ENCODE measurements at regions not wholly inside any gene's neighbourhood (a gene's known extent, or its start where the extent isn't known, plus 50 kb on each side); places are given as distances from the start of the nearest gene placed in this dataset.
"Not testable (repeated sequence)": the region's sequence is repeated elsewhere in the genome, so short reads cannot be mapped to it uniquely, and the experiment has no call there.

DNA sequence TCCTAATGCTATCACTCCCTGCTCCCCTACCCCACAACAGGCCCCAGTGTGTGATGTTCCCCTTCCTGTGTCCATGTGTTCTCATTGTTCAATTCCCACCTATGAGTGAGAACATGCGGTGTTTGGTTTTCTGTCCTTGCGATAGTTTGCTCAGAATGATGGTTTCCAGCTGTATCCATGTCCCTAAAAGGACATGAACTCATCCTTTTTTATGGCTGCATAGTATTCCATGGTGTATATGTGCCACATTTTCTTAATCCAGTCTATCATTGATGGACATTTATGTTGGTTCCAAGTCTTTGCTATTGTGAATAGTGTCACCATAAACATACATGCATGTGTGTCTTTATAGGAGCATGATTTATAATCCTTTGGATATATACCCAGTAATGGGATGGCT is 80.4 kb upstream of the B3GAT1 start:
- not testable (repeated sequence) for DNase-seq (ENCODE audit: low read depth)

DNA sequence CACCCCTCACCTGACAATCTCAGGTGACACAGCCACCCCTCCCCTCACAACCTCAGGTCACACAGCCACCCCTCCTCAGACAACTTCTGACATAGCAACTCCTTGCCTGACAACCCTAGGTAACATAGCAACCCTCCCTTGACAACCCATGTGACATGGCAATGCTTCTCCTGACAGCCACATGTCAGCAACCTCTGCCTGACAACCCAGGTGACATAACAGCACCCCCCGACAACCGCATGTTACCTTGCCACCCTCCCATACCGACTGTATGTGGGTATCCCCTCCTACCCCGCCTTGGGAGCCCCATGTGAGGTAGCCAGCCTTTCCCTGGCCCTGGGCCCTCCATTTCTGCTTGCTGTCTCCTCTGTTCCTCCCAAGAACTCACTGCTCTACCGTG is 77.7 kb upstream of the B3GAT1 start:
- DNase-seq (ENCODE audit: low read depth): no peak

DNA sequence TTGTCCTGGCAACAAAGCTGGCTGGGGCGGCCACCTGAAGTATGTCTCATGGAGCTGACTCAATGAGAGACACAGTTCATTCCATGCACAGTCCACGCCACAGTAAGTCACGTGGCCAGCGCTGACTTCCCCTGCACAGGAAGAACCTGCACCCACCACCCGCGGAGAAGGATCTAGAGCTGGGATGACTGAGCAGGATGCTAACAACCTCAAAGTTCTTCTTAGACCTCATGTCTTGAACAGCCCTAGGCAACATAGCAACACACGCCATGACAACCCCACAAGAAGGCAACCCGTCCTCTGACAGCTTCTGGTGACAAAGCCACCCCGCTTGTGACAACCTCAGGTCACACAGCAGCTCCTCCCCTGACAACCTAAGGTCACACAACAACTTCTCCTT is 76.9 kb upstream of the B3GAT1 start:
- no peak for DNase-seq (ENCODE audit: low read depth)

DNA sequence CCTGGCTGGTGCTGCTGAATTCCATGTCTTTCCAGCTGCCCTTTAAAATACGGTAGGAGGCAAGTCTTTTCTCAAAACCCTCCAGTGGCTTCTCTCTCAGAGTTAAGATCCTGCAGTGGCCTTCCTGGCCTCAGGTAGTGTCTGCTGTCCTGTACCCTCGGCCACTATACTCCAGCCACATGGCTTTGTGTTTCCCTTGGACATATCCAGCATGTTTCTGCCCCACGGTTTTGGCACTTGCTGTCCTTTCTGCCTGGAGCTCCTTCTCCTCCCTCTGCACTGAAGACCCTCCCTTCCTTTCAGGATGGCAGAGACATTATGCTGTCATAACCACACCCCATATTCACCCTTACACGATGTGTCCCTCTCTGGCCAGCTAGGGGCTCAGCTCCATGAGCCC is 76.5 kb upstream of the B3GAT1 start:
- DNase-seq (ENCODE audit: low read depth): no peak

DNA sequence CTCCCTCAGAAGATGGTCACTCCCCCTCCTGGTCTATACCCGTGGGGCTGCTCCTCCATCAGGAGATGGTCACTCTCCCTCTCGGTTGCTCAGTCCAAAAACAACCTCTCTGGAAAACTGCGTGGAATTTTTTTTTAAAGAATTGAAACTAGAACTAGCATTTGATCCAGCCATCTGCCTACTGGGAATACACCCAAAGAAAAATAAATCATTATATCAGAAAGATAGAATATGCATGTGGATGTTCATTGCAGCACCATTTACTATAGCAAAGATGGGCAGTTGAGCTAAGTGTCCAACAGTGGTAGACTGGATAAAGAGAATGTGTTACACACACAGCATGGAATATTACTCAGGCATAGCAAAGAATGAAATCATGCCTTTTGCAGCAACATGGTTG is 75.7 kb upstream of the B3GAT1 start:
- DNase-seq (ENCODE audit: low read depth): no peak

DNA sequence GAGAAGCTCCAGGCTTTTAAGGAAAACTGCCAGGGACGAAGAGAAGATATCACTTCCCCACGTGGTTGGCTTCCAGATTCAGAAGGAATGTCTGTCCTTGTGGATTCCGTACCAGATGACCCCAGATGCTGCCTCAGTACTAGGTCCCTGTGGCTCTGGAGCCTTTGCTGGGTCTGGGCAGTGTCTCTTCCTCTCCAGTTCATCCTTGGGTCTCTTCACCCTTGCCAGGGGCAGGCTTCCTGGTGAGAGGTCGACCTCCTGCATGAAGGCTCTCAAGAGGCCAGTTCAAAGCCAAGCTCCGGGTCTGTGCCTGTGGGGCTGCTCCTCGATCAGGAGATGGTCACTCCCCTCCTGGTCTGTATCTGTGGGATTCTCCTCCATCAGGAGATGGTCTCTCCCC is 74.7 kb upstream of the B3GAT1 start:
- DNase-seq (ENCODE audit: low read depth): no peak

DNA sequence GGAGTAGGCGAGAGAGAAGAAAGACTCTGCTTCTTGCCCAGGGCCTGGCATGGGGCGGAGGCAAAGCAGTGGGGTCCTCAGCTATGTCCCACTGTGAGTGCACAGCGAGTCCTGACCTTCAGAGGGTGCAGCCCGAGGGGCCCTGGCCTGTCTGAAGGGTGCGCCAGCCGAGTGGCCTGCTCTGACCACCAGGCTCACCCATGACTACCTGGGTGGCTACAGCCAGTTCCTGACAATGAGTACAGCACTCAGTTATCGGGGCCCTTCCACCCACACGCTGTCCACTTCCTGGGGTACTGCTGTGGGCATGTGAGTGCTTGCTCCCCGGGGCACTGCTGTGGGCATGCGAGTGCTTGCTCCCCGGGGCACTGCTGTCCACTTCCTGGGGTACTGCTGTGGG is 74.1 kb upstream of the B3GAT1 start:
- DNase-seq (ENCODE audit: low read depth): no peak

DNA sequence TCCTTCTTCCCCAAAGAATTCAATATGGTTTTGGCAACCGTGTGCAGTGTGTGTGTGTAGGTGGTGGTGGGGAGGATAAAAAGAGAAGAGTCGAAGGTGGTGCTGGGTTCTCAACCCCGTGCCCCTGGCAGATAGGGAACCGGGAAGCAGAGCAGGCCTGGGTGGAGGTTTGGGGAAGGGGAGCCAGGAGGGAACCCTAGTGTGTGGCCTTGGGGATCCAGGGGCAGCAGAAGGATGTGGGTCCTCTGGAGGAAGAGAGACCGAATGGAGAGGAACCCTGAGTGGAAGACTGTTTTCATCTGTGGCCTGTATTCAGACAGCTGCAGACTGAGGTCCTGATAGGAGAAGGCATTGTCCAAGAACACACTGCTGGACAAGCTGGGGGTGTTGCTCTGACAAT is 73.3 kb upstream of the B3GAT1 start:
- no peak for DNase-seq (ENCODE audit: low read depth)

DNA sequence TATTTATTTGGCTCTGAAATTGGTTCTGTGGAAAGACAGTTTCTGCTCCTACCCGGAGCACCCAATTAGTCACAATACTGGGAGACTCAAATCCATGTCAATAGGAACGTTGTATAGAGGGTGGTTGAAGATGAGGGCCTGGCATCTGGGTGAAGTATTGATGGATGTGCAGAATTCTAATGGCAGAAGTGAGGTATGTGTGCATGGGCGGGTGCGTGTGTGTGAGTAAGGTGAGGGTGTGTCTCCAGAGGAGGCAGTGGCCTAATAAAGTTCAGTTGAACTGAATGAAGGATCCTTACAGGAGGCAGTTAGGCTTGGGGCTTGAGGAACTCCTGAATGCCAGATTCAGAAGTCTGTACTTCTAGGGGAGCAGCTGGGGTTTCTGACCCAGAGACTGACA is 71.8 kb upstream of the B3GAT1 start:
- no peak for DNase-seq (ENCODE audit: low read depth)

DNA sequence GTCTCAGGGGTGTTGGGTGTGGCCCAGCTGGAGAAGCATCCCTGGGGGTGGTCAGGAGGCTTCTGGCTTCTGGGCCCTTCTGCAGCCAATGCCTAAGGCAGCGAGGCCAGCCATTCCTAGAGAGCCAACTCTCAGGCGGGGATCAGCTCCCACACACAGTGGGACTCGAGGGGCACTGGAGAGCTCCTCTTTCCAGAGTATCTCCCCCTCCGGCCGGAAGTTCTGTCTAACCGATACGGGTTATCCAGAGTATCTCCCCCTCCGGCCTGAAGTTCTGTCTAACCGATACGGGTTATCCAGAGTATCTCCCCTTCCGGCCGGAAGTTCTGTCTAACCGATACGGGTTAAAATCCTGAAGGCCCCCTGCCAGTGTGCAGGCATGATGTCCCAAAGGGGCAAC is 71.2 kb upstream of the B3GAT1 start:
- no peak for DNase-seq (ENCODE audit: low read depth)

DNA sequence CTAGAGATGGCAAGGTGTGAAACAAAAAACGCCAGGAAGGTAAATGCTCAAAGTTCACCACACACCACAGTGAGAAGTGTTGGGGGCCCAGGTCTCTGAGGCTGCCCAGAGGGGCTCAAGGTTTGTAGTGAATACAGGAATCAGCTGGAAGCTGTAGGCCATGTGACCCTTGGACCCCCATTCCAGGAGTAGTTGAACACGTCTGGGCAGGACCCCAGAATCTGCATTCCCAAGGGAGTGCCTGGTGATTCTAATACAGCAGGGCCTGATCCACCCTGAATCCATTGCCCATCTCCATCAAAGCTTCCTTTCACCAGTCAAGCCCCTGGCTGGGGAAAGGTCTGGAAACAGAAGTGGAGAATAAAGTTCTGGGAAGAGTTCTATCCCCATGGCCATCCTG is 70.8 kb upstream of the B3GAT1 start:
- DNase-seq (ENCODE audit: low read depth): no peak

DNA sequence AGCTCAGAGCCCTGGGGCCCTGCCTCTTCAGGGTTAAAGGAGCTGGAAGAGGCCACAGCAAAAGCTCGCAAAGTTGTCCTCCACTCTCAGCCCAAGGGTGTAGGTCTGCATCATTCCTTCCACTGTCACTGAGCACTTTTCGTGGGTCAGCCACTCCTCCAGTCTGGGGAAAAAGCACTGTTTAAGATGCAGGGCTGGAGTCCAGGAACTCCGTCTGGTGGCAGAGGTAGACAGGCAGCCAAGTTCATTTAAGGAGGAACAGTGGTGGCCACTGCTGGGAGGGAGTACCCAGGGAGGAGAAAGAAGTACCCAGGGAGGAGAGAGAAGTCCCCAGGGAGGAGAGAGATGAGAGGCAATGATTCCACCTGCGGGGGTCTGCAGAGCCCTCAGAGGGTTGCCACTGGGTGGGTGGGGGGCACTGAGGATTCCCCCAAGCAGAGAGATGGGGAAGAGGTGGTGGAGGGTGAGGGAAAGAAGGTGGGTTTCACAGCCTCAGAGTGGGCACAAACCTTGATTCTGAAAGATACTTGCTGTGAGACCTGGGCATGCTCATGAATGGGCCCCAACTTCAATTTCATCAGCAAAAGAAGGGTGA is 70.0 kb upstream of the B3GAT1 start:
- no peak for DNase-seq (ENCODE audit: low read depth)

DNA sequence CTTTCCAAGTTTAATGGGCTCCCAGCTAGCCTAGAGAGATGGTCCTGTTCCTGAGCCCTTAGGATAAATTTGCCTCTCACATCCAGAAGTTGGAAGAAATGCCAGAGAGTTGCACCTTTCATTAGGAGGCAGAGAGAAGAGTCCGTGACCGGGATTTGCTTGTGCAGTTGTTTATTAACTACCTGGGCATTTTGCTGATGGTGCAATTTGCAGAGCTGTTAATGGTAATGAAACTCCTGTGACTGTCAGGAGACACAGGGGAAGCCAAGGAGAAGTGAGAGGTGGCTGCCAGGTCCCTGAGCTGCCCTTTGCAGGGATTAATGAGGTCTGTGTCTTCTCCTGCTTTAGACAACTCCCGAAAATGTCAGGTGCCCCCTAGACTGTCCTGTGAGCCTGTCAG is 69.1 kb upstream of the B3GAT1 start:
- no peak for DNase-seq (ENCODE audit: low read depth)

DNA sequence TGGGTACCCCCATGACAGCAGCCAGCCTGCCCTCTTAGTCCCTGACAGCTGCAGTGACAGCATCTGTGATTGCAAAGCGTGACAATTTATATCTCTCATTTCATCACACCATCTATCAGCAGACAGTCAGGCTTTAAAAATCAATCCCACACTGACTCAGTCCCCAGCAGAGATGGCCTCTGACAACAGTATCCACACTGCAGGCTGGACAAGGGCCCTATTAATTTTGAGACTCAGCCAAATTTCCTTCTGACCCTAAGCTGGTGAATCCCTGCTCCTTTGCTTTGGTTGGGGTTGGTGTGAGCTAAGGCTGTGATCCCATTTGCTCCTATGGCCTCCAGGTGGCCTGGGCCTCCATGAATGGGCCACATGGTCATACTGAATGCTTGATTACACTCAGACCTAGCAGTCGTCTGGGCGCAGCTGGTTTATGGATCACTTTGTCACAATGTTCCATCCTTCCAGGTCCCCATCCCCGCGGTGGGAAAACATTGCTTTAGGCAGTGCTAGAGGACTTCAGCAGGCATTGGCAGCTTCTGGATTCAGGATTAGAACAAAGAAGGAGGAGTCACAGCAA is 68.2 kb upstream of the B3GAT1 start:
- no peak for DNase-seq (ENCODE audit: low read depth)

DNA sequence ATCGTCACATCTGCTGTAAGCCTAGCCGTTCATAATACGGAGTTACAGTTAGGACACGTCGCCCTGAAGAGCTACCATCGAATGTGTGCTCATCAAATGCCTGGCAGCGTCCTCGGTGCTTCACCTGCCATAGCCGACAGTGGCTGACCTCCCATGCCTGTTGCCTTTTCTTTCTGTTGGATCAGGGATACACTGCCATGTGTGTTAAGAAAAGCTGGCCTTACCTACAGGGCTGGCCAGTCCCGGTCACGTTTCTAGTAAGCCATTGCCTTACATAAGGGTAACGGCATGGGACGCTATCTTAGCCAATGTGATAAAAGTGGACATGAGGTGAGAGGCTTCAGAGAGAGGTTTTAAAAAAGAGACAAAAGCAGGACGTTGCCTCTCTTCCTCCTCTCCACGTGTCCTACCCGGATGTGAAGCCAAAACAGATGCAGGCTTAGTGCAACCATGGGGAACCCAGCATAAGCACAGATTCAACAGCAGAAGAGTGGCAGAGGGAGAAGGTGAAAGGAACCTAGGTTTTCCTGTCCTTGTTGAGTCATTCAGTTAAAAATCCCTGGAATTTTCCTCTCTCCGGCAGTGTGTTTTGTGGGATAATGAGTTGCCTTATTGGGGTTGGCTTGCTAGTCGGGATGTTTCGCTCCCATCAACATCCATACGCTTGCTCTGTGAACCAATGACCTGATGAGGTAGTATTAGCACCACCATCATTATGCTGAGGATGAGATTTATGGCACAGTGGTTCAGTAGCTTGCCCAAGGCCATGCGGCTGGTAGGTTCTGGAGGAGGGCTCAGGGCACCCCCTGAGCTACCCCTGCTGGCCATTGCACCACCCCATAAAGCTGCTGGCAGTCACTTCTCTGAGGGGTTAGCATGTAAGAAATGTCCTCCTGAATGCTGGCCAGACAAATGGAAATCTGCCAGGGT is 67.4 kb upstream of the B3GAT1 start:
- DNase-seq (ENCODE audit: low read depth): no peak

DNA sequence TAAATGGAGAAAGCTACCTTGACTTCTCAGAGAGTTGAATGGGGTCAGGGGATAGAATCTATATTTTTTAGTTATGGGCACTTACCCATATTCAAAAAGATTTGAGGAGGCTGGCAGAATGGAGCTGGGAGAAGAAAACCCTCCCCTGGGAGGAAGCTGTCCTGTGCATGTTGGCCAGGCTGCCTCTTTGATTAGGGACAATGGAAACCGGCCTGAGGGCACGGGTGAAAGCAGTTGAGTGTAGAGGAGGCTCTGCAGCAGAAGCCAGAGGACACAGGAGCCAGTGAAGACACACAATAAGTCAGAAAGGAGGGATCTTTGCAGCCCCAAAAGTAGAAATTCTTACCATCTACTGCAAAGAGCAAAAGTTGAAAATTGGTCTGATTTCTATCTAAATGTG is 66.6 kb upstream of the B3GAT1 start:
- DNase-seq (ENCODE audit: low read depth): no peak

DNA sequence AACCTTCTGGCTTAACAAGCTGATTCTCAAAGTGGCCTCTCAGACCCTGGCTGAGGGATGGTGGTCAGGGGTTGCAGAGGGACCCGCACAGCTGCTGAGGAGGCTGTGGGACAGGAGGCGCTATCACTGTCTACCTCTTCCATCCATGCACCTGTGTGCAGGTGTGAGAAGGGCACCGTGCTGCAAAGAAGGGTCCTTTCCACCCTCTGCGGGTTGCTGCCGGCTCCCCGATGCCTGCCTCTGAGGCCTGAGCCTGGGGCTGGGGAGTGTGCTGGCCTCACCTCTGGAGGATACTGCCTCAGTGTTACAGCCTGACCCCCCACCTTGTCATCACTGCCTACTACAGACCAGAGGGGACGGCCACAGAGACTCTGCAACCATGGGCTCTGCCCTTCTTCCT is 66.1 kb upstream of the B3GAT1 start:
- DNase-seq (ENCODE audit: low read depth): no peak

DNA sequence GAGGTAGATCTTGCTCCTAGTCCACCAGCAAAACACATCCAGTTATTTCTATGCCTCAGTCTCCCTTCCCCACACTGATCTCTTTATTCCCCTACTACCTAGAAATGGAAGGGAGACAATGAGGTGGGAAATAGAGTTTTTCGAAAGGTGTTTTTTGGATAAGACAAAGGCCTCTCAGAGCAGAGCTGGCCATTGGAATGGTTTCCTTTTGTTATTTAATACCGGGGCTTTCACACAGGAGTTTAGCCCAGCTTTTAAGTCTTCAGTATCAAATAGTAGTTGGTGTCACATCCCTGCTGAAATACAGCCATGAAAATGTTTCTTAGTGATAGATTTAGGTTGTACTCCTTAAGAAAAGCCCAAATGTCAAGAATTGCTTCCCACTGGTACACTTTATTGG is 65.4 kb upstream of the B3GAT1 start:
- no peak for DNase-seq (ENCODE audit: low read depth)

DNA sequence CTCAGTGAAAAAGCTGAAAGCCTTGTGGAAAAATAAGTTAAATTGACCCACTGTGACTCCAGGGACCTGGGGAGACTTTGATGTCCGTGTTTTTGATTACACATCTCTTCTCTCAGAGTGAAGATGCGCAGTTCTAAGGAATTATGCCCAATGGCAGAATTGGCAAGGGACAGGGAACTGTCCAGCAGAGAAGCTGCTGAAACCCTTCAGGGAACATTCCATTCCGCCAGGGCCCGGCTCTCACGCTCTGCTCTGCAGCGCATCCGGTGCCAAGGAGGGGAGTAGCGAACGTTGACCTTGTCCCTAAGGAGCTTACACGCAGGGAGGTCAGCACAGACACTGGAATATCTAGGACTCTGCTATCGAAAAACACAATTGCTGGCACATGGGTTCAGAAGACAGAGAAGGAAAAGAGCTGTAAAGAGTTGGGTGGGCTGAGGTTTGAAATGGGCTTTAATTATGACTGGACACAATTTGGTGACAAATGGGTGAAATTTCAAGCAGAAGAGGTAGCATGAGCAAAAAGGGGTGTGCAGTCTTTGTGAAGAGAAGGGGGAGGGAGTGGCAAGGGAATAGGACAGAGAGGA is 64.5 kb upstream of the B3GAT1 start:
- no peak for DNase-seq (ENCODE audit: low read depth)

DNA sequence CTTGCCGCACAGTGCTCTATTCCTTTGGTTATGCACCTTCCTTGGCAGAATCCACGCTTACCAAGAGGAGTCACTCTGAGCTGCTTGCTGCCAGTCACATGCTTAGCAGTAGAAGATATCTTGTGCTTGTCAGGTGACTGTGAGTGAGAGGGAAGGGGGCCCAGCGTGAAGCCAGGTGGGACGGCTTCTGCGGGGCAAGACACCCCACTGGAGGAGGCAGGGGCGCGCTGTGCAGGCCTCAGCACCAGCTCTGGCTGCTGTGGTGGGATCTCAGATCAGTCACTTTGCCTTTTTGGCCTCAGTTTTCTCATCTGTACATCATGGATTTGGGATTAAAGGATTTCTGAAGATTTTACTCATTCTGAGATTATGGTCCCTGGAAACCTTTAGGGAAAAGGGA is 63.9 kb upstream of the B3GAT1 start:
- DNase-seq (ENCODE audit: low read depth): no peak

DNA sequence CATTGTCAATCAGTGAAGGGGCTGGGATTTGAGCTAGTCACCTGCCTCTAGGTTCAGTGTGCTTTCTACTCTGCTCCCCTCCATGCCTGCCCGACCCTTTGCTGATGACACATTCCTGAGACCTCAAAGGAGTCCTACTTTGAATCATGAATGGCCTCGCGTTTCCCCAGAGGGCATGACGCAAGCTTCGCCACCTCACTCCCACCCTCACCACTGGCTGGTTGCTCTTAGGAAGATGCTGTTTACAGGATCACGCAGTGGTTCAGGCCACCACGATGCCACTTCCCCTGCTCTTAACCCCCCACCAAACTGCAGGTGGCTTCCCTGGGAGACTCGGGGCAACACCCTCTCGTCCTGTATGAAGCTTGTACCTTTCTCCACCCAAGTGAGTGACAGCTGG is 62.9 kb upstream of the B3GAT1 start:
- no peak for DNase-seq (ENCODE audit: low read depth)

DNA sequence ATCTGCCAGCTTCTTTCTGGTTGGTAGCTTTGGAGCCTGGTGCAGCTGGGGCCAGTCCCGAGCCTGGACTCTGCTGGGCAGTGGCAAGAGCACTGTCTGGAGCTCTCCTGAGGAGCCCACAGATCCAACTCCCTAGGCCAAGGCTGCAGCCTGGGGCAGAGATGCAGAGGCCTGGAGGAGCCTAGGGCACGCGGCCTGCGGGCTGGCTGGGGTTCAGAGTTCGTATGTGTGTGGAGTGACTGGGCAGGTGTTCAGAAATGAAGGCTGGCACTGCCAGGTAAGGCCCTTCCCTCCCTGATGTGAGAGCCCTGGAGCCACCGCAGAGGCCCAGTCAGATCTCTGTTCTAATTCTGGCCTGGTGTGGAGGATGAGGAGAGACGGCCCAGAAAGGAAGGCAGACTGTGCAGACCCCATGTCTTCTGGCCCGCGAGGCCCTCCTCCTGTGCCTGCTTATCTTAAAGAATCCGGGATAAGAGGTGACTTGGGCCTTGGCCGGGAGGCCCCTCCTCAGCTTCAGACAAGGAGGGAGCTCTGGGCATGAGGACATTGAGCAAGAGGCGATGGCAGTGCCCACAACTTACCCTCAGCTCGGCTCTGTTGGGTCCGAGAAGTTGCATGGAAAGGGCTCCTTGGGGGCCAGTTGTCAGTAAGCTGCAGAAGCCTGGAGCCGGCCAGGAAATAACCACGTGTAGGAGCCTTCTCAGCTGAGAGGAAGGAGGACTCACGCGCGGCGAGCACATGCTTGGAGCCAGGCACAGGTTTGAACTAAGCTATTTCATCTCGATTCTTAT is 62.2 kb upstream of the B3GAT1 start:
- DNase-seq (ENCODE audit: low read depth): no peak

Measured in ELR (cell line).